Activated CD8-positive, alpha-beta memory T cell treated with anti-CD3 and anti-CD28 coated beads for 1 hour (primary cell): ENCODE measurements at regions not wholly inside any gene's neighbourhood (a gene's known extent, or its start where the extent isn't known, plus 50 kb on each side); places are given as distances from the start of the nearest gene placed in this dataset.
"Not testable (repeated sequence)": the region's sequence is repeated elsewhere in the genome, so short reads cannot be mapped to it uniquely, and the experiment has no call there.

Source experiments
- DNase-seq, 2 donors: peaks; one replicate each; pipeline ENCODE4 v3.0.0-alpha.2; 2020; ENCODE audit warnings: low read depth in 1 of 2; ENCODE audit errors: extremely low read depth in 1 of 2

DNA sequence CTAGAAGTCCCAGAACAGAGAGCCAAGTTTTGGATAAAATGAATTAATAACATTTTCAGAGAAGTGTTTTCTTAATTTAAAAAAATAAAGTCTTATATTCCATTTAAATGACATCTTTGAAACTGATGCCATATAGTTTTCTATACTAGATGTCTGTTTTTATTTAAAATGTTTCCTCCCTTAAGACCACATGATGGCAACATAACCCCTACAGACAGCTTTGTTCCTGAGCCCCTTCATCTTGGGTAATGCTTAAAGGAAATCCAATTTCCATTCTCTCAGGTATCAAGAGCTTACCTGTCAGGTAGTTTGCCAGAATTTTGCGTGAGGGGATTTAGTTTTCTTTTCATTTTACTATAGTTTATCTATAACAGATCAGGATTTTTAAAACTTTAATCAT is 181.4 kb upstream of the UGT8 start:
- DNase-seq: no peak

DNA sequence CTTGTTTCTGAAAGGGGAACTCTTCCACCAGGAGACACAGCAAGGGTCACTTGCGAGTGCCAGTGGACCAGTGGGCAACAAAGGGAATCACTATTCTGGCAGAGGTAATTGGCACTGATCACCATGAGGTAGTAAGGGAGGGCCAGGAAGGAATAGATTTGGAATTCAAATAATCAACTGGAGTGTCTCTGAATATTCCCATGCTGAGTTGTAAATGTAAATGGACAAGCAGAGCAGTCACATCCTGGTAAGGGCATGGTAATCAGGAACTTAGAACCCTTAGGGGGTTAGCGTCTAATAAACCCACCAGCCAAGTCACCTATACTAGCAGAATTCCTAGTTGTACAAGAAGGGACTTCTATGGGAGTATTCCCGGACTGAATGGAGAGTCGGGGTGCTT is 178.5 kb upstream of the UGT8 start:
- DNase-seq: no peak

DNA sequence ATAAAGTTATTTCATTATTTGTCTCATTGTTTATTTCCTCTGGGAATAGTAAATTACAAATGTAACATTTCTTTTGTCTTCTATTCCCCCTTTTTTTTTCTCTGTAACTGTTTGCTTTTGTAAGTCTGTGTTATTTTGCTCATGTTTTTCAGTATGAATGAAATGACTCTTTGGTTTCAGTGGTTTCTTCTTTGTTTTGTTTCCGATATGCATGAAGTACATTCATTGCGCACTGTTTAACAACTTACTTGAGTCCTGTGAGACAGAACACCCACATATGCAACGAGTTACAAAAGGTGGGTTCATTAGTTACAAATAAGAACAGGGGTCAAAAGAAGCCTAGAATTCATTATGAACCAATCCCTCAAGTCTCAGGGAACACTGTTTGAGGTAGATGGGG is 175.0 kb upstream of the UGT8 start:
- DNase-seq: no peak

DNA sequence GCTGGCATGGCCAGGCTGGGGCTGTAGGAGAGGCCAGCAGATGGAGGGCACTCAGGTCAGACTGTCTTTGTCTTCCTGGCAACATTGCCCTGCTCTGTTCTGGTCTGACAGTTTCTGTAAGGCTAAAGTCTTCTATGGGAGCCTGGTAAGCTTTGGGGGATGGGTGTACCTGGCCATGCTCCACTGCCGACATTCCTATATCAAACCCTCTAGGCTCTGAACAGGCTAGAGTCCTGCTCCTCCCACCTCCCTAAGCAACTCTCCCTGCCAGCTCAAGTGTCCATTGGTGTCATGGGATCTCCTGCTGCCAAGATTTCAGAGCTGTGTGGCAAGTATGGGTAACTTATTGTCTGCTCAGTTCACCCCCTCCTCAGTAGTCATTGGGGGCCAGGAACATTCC is 163.5 kb upstream of the UGT8 start:
- DNase-seq: no peak

DNA sequence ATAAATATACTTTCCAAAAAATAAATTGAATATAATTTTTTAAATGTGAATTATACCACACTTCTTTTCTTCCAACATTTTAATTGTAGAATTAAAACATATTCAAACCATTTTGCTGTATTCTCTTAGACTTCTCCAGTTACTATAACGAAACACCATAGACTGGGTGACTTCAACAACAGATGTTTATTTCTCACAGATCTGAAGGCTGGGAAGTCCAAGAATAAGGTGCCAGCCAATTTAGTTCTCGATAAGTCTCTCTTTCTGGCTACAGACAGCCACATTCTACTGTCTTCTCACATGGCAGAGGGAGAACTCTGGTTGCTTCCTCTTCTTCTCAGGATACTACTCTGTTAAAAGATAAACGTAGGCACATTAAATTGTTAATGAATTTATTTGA is 155.8 kb upstream of the UGT8 start:
- DNase-seq: no peak

DNA sequence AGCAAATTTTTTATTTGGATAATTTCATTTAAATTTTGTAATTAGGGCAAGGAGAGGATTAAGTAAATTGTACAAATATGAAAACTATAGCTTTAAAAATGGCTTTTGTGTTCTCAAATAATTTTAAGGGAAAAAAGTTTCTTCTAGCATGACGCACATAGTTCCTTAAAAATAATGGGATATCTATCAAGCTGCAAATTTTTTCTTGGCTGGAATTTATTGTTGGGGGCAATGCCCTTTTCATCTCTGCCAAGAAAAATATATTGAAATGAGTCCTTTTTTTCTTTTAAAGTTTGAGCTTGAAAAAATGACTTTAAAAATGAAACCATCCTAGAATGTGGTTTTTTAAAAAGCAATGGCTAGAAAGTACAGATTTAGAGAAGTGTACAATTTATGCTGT is 154.4 kb upstream of the UGT8 start:
- no peak for DNase-seq

DNA sequence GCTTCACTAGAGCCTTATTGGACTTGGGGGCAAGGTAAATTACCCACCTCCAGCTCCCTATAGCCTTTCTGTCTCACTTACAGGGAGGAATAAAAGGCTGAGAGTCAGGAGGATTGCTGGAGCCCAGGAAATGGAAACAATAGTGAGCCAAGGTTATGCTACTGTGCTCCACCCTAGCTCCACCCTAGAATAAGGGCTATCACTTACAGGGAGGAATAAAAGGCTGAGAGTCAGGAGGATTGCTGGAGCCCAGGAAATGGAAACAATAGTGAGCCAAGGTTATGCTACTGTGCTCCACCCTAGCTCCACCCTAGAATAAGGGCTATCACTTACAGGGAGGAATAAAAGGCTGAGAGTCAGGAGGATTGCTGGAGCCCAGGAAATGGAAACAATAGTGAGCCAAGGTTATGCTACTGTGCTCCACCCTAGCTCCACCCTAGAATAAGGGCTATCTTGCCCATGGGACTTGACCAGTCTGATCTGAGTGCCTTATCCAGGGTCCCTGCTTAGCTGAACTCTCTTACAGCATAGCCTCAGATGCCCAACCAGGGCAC is 150.6 kb upstream of the UGT8 start:
- not testable (repeated sequence) for DNase-seq

DNA sequence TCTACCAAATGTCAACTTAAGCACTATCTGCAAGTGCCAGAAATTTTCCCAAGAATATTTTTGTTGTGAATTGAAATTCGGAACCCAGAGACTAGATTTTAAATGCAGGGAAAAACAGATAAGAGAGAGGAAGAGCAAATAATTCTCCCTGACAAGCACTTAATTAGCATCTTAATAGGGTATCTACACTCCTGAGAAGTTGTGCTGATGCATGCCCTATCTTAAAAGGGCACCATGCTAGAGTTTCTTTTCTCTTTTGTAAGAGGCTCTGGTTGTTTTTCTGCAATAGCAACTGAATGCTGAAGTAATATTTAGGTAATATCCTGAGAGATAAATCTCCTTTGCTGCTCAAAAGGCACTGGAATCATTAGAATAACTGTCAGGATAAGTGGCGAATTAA is 139.9 kb upstream of the UGT8 start:
- DNase-seq: no peak

DNA sequence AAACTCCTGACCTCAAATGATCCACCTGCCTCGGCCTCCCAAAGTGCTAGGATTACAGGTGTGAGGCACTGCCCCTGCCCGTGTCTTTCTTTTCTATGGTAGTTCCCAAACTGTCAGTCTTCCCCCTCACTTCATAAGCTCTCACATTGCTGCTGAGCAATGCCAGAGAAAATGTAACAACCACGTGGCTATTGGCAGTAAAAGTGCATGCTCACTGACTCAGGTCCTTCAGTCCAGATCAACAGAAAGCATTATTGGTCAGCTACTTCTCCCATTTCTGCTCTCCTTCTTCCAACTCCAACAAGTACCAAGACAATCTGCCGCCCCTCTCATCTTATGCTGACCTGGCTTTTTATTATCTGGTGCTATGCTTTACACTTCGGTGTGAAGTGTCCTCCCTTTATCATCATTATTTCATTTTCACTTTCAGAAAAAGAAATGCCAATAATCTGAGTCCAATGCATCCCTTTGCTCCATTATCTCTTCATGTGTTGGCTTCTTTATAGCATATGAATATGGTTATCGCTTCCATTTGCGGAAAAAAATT is 133.8 kb upstream of the UGT8 start:
- no peak for DNase-seq

DNA sequence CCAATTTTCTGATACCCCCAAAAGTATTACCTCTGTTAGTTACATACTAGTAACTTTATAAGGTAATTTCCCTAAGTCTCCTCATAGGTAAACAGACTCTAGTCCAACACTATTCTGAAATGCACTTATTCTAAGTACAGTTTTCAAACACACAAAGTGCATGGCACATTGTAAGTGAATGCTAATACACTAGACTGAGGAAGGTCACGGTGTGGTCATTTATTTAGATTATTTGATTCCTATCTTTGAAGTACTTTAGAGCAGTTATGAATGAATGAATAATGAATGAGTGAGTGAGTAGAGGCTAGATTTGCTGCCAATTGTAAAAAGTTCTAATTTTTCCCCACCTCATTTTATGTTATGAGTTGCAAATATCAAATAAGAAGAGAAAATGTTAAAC is 132.8 kb upstream of the UGT8 start:
- DNase-seq: no peak

DNA sequence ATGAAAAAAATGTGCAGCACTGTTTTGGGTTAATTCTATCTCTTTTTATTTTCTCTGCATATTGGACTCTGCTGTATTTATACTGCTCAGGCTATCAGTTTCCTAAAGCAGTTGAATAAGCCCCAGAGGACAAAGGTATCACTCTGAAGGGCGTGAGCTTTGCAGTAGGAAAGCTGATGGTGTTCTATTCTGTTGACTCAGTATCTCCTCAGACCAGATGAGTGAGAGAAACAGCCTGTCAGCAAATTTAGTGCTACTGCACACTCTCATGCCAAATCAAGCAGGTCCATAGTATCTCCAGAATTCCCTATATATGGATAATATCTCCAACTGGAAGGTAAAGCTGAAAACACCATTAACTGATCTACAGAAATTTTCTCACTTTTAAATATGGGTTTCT is 132.3 kb upstream of the UGT8 start:
- DNase-seq: no peak

DNA sequence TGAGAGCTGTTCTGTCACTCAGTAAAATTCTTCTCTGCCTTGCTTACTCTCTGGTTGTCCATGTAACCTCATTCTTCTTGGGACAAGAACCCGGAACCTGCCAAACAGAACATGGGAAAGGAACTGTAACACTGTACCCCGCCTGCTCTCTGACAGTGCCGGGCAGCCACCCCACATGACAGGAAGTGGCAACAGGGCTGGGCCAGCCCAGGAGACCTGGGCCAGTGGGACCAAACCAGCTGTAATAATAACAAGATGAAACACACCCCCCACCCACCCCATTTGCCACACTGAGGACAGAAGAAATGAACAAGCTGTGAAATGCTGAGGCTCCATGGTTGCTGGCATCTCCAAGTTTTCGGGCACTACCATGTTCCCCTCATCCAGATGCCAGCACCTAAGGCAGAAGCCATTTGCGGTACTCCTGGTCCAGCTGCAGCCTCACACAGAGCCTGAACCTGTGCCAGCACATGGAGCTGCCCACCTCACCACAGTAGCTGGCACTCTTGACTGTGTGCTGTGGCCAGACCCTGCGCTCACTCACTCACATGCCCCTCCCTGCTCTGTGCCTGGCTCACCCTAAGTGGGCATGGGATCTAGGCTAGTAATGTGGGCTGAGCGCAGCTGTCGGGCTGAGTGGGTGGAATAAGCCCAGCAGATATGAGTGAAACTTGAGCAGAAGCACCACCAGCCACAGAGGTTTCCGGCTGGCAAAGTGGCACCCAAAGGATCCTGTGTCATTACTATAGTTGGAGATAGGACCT is 126.2 kb upstream of the UGT8 start:
- DNase-seq: no peak

DNA sequence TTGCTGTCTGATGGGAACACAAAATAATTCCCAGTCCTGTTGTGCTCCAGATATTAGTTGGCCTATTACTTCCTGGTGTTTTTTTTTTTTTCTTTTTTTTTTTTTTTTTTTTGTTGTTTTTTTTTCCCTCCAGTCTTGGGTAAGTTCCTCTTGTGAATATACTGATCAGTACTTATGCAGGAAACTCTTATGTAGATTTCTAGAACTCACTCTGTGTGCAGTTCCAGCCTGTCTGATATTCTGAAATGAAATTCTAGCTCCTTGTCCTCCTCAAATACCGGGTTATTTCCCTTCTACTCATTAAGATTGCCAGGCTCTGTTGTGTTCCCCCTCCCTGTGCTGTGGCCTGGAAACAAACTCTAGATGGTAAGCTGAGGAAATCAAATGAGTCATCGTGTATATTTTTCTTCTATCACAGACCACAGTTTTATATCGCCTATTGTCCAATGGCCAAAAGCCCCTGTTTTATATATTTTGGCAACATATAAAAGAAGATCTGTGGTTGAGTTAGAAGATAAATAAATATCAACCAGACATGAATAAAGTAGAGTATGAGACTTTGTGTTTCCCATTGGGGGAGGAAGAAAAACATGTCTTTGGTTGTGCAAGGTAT is 124.3 kb upstream of the UGT8 start:
- DNase-seq: no peak

DNA sequence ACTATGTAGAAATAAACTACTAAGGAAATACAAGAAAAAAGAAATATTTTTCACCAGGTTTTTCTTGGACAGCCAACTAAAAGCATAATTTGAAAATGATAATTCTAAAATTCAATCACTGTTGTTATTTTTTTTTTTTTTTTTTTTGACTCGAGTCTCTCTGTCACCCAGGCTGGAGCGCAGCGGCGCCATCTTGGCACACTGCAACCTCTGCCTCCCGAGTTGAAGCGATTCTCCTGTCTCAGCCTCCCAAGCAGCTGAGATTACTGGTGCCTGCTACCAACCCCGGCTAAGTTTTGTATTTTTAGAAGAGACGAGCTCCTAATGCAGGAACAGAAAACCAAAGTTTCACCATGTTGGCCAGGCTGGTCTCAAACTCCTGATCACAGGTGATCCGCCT is 122.3 kb upstream of the UGT8 start:
- no peak for DNase-seq

DNA sequence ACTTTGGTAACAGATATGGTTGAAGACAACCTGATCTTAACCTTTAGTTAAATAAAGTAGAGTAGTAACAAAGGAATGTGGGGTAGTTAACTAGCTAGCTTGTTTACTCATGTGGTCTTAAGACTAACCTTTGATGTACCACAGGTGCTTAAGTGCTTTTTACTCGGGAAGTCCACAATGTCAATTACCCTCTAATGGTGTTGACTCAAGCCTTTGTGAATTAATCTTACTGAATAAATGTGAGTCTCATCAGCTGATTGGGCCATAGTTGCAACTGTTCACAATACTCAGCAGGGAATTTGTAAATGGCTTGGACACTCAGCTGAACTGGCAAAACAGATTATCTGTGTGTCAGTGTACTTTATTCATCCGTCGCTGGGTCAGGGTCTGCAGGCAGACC is 119.0 kb upstream of the UGT8 start:
- no peak for DNase-seq

DNA sequence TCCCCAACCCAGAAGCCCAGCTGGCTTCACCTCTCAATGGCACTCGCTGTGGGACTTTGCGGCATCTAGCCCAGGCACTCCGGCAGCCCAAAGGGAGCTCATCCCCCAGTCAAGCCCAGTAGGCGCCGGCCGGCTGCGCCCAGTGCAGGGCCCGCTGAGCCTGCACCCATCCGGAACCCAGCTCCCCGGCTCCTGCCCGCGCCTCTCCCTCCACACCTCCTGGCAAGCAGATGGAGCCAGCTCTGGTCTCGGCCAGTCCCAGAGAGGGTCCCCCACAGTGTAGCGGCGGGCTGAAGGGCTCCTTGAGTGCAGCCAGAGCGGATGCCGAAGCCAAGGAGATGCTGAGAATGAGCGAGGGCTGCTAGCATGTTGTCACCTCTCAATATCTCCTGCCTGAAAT is 116.8 kb upstream of the UGT8 start:
- DNase-seq: no peak

DNA sequence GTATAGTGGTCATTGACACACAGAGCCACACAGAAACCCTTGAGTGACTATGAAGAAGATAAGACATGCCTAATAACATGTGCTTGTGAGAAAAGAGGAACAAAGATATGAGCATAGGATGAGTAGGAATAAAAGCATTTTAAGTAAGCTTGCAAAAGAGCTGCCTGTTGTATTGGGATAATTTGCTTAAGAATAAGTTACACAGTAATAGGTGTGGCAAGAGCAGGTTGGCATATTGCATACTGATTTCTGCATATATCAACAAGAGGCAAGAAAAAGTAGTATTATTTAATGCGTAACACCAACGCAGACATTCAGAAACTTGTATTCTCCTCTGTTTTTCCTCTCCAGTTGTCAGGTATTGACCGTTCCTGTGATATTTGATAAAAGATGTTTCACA is 111.5 kb upstream of the UGT8 start:
- DNase-seq: no peak

DNA sequence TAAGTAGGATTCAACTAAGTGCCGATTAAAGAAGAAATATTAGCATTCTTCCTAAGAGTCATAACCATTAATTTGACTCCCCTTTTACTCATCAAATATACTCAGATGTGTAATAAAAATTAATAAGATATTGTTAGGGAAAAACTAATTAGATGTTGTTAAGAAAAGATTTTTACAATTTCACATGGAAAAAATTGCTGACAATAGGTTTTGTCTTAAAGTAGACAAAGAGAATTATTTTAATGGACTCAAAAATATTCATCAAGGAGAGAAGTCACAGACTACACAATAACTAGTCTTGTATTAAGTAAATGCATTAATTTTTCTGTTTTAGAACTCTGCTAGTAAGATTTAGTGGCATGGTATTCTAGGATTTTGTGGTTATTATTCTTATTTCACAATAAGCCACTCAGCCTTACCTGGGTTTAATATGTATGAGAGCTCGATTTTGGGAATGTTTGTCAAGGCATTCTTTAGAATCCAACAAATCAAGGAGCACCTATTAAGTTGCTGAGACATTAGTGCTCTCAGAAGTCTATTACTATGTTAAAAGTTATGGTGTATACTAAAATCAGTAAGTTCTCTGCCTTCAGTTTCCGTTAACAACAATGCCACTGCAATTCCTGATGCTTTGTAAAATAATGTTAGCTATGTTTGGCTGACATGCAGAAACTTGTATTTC is 110.2 kb upstream of the UGT8 start:
- DNase-seq: no peak

DNA sequence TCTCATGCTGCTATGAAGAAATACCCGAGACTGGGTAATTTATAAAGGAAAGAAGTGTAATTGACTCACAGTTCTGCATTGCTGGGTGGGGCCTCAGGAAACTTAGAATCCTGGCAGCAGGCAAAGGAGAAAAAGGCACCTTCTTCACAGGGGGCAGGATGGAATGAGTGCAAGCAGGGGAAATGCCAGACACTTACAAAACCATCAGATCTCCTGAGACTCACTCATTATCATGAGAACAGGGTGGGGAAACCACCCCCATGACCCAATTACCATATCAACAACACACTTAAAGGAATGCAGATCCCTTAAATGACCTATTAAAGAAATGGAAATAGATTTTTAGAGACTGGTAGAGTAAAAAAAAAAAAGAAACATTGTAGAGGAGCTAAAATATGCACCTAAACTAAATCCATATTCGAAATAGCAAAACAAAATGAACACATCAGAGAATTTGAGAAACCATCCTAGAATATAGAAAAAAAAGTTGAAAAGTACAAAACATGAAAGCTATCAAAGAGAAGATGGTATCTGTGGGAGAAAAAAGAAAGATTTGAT is 104.3 kb upstream of the UGT8 start:
- no peak for DNase-seq

DNA sequence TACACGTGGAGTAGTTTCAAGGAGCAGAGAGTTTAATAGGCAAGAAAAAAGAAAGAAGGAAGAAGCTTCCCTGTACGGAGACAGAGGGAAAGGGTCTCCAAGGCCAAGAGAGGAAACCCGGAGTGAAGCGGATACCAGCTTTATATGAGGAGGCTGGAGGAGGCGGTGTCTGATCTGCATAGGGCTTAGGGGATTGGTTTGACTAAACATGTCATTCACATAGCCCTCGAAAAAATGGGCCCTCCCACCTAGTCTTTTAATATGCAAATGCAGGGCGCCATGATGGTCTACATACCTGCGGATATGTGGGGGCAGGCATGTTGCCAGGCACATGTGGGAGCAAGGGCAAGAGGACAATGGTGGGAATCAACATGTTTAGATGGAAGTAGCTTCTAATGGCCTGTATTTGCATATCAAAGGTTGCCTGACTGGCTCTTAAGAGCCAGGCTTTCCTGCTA is 103.1 kb upstream of the UGT8 start:
- no peak for DNase-seq

DNA sequence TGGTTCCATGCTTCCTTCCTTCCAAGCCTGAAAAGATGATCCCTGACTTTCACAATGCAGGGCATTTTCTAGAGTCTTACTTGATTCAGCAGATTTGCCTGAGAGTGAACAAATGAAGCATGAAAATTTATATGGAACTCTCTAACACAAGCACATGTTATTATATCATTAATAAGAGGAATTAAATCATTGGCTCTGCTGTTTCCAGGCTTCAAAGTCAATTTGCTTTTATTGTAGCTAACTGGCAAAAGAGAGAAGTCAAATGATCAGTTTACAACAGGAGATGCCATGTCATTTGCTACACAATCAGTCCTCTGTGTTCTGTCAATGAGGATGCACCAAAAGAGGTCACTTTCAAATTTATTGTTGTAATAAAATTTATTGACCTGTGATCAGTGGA is 101.5 kb upstream of the UGT8 start:
- no peak for DNase-seq
